Liver (tissue), 8 donors: ENCODE measurements at regions not wholly inside any gene's neighbourhood (a gene's known extent, or its start where the extent isn't known, plus 50 kb on each side); places are given as distances from the start of the nearest gene placed in this dataset.

Experiments
- DNase-seq: peaks from one replicate; pipeline ENCODE4 v3.0.0-alpha.2; 2017; ENCODE audit warnings: low spot score
- H3K27ac ChIP-seq, 2 donors: one replicate each; pipeline ENCODE4 v1.7.0; 2013; ENCODE audit warnings: inconsistent platforms in 2 of 2, low read length in 2 of 2, control low read depth in 1 of 2, low read depth in 1 of 2, mild to moderate bottlenecking in 1 of 2
- H3K27me3 ChIP-seq, 4 donors: one replicate each; pipeline versions ENCODE4 v1.6.1 to v1.7.0; 2013; ENCODE audit warnings: low read length in 3 of 4, inconsistent platforms in 1 of 4, mild to moderate bottlenecking in 1 of 4, moderate library complexity in 1 of 4; ENCODE audit not compliant: control insufficient read depth in 4 of 4, insufficient read depth in 4 of 4
- H3K36me3 ChIP-seq, 4 donors: one replicate each; pipeline versions ENCODE4 v1.6.1 to v1.7.0; 2013; ENCODE audit warnings: low read length in 3 of 4, mild to moderate bottlenecking in 3 of 4, low read depth in 1 of 4, moderate library complexity in 1 of 4; ENCODE audit not compliant: control insufficient read depth in 4 of 4, insufficient read depth in 3 of 4
- H3K4me1 ChIP-seq, 4 donors: one replicate each; pipeline versions ENCODE4 v1.6.1 to v1.7.0; 2013; ENCODE audit warnings: low read length in 3 of 4, mild to moderate bottlenecking in 3 of 4, moderate library complexity in 1 of 4; ENCODE audit not compliant: control insufficient read depth in 4 of 4, insufficient read depth in 4 of 4
- H3K4me3 ChIP-seq, 3 donors: one replicate each; pipeline versions ENCODE4 v1.6.1 to v1.7.0; 2013; ENCODE audit warnings: low read length in 3 of 3, control low read depth in 1 of 3, low read depth in 1 of 3, mild to moderate bottlenecking in 1 of 3
- H3K9ac ChIP-seq, 2 donors: one replicate each; pipeline ENCODE4 v1.7.0; 2013; ENCODE audit warnings: low read length in 2 of 2, mild to moderate bottlenecking in 2 of 2, moderate library complexity in 2 of 2, control low read depth in 1 of 2, low read depth in 1 of 2
- H3K9me3 ChIP-seq, 4 donors: one replicate each; pipeline versions ENCODE4 v1.6.1 to v1.7.0; 2013; ENCODE audit warnings: low read length in 3 of 4; ENCODE audit not compliant: control insufficient read depth in 4 of 4
- ATF3 ChIP-seq: IDR thresholded peaks from 2 replicates; pipeline ENCODE4 v1.6.1; 2016; ENCODE audit warnings: antibody characterized with exemption
- CTCF ChIP-seq: fragments of 150-350 bp; IDR thresholded peaks from 2 replicates; pipeline ENCODE4 v1.5.1; 2017; ENCODE audit warnings: improper control_type of control experiment, low read depth, low read length; ENCODE audit not compliant: missing input control
- EGR1 ChIP-seq, 2 donors: IDR thresholded peaks; 2 replicates each; pipeline ENCODE4 v1.6.1; 2016 to 2018; ENCODE audit warnings: antibody characterized with exemption in 2 of 2, low read depth in 2 of 2
- FOXA1 ChIP-seq: IDR thresholded peaks from 2 replicates; pipeline ENCODE4 v1.6.1; 2016; ENCODE audit warnings: antibody characterized with exemption
- FOXA2 ChIP-seq: IDR thresholded peaks from 2 replicates; pipeline ENCODE4 v1.6.1; 2016; ENCODE audit warnings: antibody characterized with exemption
- GABPA ChIP-seq, 2 donors: IDR thresholded peaks in 1 of 2; conservative IDR thresholded peaks in 1 of 2; 2 replicates each; pipeline ENCODE4 v1.6.1; 2016; ENCODE audit warnings: antibody characterized with exemption in 2 of 2, mild to moderate bottlenecking in 1 of 2, moderate library complexity in 1 of 2
- HNF4A ChIP-seq, 2 donors: conservative IDR thresholded peaks; 2 replicates each; pipeline ENCODE4 v1.6.1; 2016; ENCODE audit warnings: antibody characterized with exemption in 2 of 2, mild to moderate bottlenecking in 2 of 2
- HNF4G ChIP-seq: IDR thresholded peaks from 2 replicates; pipeline ENCODE4 v1.6.1; 2016; ENCODE audit warnings: antibody characterized with exemption
- JUND ChIP-seq, 2 donors: IDR thresholded peaks; 2 replicates each; pipeline ENCODE4 v1.6.1; 2016; ENCODE audit warnings: antibody characterized with exemption in 2 of 2
- MAX ChIP-seq: IDR thresholded peaks from 2 replicates; pipeline ENCODE4 v1.6.1; 2016; ENCODE audit warnings: antibody characterized with exemption
- NR2F2 ChIP-seq: IDR thresholded peaks from 2 replicates; pipeline ENCODE4 v1.6.1; 2016; ENCODE audit warnings: antibody characterized with exemption
- RAD21 ChIP-seq, 2 donors: IDR thresholded peaks; 2 replicates each; pipeline ENCODE4 v1.6.1; 2016; ENCODE audit warnings: antibody characterized with exemption in 2 of 2, mild to moderate bottlenecking in 2 of 2
- REST ChIP-seq: IDR thresholded peaks from 2 replicates; pipeline ENCODE4 v1.6.1; 2016; ENCODE audit warnings: antibody characterized with exemption, mild to moderate bottlenecking
- RXRA ChIP-seq, 2 donors: IDR thresholded peaks; 2 replicates each; pipeline ENCODE4 v1.6.1; 2017 to 2018; ENCODE audit warnings: antibody characterized with exemption in 2 of 2, mild to moderate bottlenecking in 1 of 2
- SP1 ChIP-seq: IDR thresholded peaks from 2 replicates; pipeline ENCODE4 v1.6.1; 2018; ENCODE audit warnings: antibody characterized with exemption, mild to moderate bottlenecking
- TAF1 ChIP-seq: conservative IDR thresholded peaks from 2 replicates; pipeline ENCODE4 v1.6.1; 2016; ENCODE audit warnings: antibody characterized with exemption, mild to moderate bottlenecking
- YY1 ChIP-seq: IDR thresholded peaks from 2 replicates; pipeline ENCODE4 v1.6.1; 2016; ENCODE audit warnings: antibody characterized with exemption, mild to moderate bottlenecking
- ZBTB33 ChIP-seq: IDR thresholded peaks from 2 replicates; pipeline ENCODE4 v1.6.1; 2016; ENCODE audit warnings: antibody characterized with exemption
- WGBS: extraction: QIAGEN DNeasy Blood & Tissue Kit; methylation state at CpG from one replicate; pipeline ENCODE4 v1.1.7; 2013; 5-methylcytosine and 5-hydroxymethylcytosine counted together
- donor health status: healthy.
- donor health status: healthy.
- donor health status: healthy.
- donor health status: healthy.
- donor health status: healthy.

GRCh38 chr1:72526926-72527325, 244.6 kb upstream of the NEGR1 start:
- H3K27ac ChIP-seq, result no peak overlapping the region
- TF ChIP-seq SP1 (no peak), HNF4A (conservative IDR thresholded peaks at IDR 0.05) (no peak)
- H3K9me3 ChIP-seq, result peaks cover 0 to 1% (median 0%) of the 10 kb centered on the region in 4 donors
- no peak for DNase-seq
- H3K36me3 ChIP-seq, result no peaks in the 10 kb centered on the region
- no peaks in the 10 kb centered on the region for H3K4me1 ChIP-seq
- H3K27me3 ChIP-seq, result no peaks in the 10 kb centered on the region
- H3K4me3 ChIP-seq, result no peak overlapping the region
- H3K9ac ChIP-seq, result no peak overlapping the region
- WGBS, result 87% methylated on average over 4 of the region's 4 CpGs

GRCh38 chr1:72524021-72524420, 241.7 kb upstream of the NEGR1 start:
- no peak for DNase-seq
- no peak overlapping the region for H3K27ac ChIP-seq
- no peaks in the 10 kb centered on the region for H3K4me1 ChIP-seq
- TF ChIP-seq EGR1 (IDR thresholded peaks at IDR 0.05; ENCODE audit: low read depth in 2 of 2) (no peak), FOXA2 (no peak), GABPA (IDR thresholded peaks at IDR 0.05 in 1 of 2, conservative IDR thresholded peaks at IDR 0.05 in 1 of 2) (no peak), MAX (no peak), CTCF (no peak)
- no peaks in the 10 kb centered on the region for H3K27me3 ChIP-seq
- no peak overlapping the region for H3K9ac ChIP-seq
- no peaks in the 10 kb centered on the region for H3K9me3 ChIP-seq
- no peak overlapping the region for H3K4me3 ChIP-seq
- no peaks in the 10 kb centered on the region for H3K36me3 ChIP-seq

GRCh38 chr1:72521659-72522058, 239.3 kb upstream of the NEGR1 start:
- no peak for DNase-seq
- H3K36me3 ChIP-seq, result no peaks in the 10 kb centered on the region
- H3K9ac ChIP-seq, result no peak overlapping the region
- H3K4me3 ChIP-seq, result no peak overlapping the region
- no peaks in the 10 kb centered on the region for H3K27me3 ChIP-seq
- H3K27ac ChIP-seq, result no peak overlapping the region
- no peaks in the 10 kb centered on the region for H3K4me1 ChIP-seq
- TF ChIP-seq ATF3 (no peak), CTCF (no peak), HNF4G (no peak), EGR1 (IDR thresholded peaks at IDR 0.05; ENCODE audit: low read depth in 2 of 2) (no peak), JUND (IDR thresholded peaks at IDR 0.05) (no peak), GABPA (IDR thresholded peaks at IDR 0.05 in 1 of 2, conservative IDR thresholded peaks at IDR 0.05 in 1 of 2) (no peak), SP1 (no peak), NR2F2 (no peak), FOXA1 (no peak), TAF1 (no peak), MAX (no peak), RAD21 (IDR thresholded peaks at IDR 0.05) (no peak), RXRA (IDR thresholded peaks at IDR 0.05) (no peak), ZBTB33 (no peak), YY1 (no peak), REST (no peak), FOXA2 (no peak), HNF4A (conservative IDR thresholded peaks at IDR 0.05) (no peak)
- H3K9me3 ChIP-seq, result no peaks in the 10 kb centered on the region
- 70% methylated on average over 2 of the region's 2 CpGs for WGBS
